ENCODE measurements at regions not wholly inside any gene's neighbourhood (a gene's known extent, or its start where the extent isn't known, plus 50 kb on each side); places are given as distances from the start of the nearest gene placed in this dataset.

DNA sequence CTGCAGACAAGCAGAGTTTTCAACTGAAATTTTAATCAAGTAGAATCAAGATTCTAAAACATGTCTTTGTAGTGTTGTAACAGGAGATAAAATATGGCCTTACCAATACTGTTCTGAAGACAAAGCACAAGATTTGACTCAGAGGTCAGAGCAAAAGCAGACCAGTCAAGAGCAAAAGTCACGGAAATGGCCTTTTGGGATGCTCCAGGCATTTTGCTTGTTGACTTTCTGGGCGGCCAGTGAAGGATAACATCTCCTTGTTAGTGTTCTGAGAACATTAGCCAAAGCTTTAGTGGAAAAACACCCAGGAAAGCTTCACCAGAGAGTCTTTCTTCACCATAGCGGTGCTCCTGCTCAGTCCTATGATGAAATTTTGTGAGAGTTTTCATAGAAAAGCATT, 590.6 kb downstream of the ARL4A start:
- TF ChIP-seq, protein P1, sequence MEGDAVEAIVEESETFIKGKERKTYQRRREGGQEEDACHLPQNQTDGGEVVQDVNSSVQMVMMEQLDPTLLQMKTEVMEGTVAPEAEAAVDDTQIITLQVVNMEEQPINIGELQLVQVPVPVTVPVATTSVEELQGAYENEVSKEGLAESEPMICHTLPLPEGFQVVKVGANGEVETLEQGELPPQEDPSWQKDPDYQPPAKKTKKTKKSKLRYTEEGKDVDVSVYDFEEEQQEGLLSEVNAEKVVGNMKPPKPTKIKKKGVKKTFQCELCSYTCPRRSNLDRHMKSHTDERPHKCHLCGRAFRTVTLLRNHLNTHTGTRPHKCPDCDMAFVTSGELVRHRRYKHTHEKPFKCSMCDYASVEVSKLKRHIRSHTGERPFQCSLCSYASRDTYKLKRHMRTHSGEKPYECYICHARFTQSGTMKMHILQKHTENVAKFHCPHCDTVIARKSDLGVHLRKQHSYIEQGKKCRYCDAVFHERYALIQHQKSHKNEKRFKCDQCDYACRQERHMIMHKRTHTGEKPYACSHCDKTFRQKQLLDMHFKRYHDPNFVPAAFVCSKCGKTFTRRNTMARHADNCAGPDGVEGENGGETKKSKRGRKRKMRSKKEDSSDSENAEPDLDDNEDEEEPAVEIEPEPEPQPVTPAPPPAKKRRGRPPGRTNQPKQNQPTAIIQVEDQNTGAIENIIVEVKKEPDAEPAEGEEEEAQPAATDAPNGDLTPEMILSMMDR (IDR thresholded peaks at IDR 0.05; ENCODE audit: low read depth, low read length) = no peak
- no peak for DNase-seq (ENCODE audit: low read depth, low spot score)
- no peak overlapping the region for H3K4me3 ChIP-seq (ENCODE audit: low read depth, low read length)
- in situ Hi-C loops (cut with HindIII; ENCODE audit: low sequenced_read_pairs) = no loop called here

DNA sequence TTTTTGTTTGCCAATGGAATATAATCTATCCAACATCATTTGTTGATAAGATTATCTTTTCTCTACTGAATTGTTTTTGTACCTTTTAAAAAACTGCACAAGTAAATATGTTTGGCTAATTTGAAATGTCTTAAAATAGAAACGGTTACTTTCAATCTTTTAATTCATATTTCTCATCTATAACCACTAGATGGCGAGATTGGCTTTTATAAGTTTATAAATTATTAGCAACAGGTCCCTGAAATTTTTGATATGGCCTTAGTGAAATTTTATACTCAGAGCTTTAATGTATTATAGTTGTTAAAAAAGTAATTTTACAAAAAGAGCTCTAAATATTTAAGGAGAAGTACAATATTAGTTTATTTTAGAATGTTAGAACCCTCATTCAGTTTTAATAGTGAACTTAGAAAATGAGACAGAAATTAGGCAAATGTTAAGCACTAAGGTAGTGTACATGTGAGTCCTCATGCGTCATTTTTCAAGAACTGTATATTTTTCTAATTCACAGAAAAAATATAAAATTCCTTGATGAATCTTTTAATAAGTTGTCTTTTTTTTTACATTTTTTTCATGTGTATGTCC, 592.5 kb downstream of the ARL4A start:
- TF ChIP-seq, protein P1 (IDR thresholded peaks at IDR 0.05; ENCODE audit: low read depth, low read length) = no peak
- in situ Hi-C loops (cut with HindIII; ENCODE audit: low sequenced_read_pairs) = no loop called here
- peak; percentile 58 for DNase-seq (ENCODE audit: low read depth, low spot score)
- H3K4me3 ChIP-seq (ENCODE audit: low read depth, low read length) = no peak overlapping the region

DNA sequence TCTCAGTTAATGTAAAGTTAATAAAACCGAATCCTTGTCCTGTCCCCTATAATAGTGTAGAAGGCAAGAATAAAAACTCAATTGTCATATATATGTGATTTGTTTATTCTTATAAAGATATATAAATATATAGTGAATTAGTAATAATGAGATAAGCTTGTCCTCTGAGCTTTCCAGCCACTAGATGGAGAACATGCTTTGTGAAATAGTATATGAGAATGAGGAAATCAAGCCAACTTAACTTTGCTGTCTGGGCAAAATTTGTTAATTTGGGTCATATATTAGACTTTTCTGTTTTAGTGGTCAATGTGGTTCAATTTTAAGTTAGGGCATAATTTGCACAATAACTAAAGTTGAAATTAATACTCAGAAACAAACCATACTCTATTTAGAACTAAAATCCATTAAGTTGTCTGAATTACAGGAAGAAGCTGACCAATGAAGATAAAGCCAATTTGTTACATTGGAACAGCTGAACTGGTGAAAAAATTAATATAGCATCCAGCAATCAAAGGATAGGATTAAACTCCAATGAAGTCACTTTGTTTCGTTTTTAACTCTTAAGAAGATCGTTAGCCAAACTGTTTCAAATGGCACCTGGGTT, 595.0 kb downstream of the ARL4A start:
- TF ChIP-seq, protein P1 (IDR thresholded peaks at IDR 0.05; ENCODE audit: low read depth, low read length) = peak; percentile 64
- DNase-seq (ENCODE audit: low read depth, low spot score) = peak; percentile 58
- in situ Hi-C loops (cut with HindIII; ENCODE audit: low sequenced_read_pairs) = no loop called here
- no peak overlapping the region for H3K4me3 ChIP-seq (ENCODE audit: low read depth, low read length)

DNA sequence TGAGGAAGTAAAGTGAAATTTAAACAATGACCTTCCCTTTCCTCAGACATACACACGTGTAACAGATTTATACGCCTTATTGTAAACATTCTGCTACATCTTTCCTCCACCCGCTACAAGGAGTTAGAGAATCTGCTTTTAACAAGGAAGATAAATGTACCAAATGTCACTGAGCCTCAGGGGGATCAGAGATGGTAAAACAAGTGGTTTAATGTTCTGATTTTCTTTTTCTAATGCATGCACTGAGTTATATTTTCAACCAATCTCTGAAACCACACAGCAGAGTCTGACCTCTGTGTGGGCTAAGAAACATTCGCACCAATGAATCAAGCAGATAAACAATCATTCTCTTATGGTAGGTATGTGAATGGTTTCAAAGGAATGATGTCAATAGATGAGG, 599.5 kb downstream of the ARL4A start:
- DNase-seq (ENCODE audit: low read depth, low spot score) = no peak
- no peak overlapping the region for H3K4me3 ChIP-seq (ENCODE audit: low read depth, low read length)
- in situ Hi-C loops (cut with HindIII; ENCODE audit: low sequenced_read_pairs) = no loop called here
- TF ChIP-seq, protein P1 (IDR thresholded peaks at IDR 0.05; ENCODE audit: low read depth, low read length) = no peak

DNA sequence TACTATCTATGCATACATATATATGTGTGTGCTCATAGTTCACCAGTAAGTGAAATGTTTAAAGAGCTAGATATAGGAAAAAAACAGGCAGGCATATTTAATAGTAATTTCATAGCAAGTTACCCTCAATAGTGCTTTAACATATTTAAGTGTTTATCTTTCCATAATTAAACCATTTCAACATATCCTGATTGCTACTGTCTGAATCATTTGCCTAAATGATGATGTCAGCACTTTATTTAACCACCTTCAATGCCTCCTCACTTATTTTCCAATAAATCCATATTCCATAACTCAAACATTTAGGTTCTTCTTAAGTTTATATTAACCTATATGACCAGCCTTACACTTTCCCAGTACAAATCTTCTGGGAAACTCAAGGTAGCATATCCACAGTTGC, 601.1 kb downstream of the ARL4A start:
- in situ Hi-C loops (cut with HindIII; ENCODE audit: low sequenced_read_pairs) = no loop called here
- TF ChIP-seq, protein P1 (IDR thresholded peaks at IDR 0.05; ENCODE audit: low read depth, low read length) = no peak
- H3K4me3 ChIP-seq (ENCODE audit: low read depth, low read length) = no peak overlapping the region
- no peak for DNase-seq (ENCODE audit: low read depth, low spot score)

DNA sequence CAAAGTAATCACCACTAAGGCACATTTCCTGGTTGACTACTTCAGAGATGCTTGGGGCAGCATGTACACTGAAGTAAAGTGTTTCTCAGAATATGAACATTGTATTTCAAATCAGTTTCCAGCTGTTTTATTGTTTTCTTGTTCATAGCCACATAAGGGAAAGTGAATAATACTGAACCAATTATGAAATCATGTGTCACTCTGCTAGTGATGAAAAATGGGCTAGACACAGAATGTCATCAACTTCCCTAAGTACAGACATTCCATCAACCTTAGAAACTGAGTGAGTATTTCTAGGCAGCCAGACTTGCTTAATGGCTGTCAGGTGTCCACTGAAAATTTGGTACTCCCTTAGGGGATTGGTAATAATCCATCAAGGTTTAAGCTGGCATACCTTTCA, 603.5 kb downstream of the ARL4A start:
- DNase-seq (ENCODE audit: low read depth, low spot score) = no peak
- TF ChIP-seq, protein P1 (IDR thresholded peaks at IDR 0.05; ENCODE audit: low read depth, low read length) = no peak
- in situ Hi-C loops (cut with HindIII; ENCODE audit: low sequenced_read_pairs) = no loop called here
- H3K4me3 ChIP-seq (ENCODE audit: low read depth, low read length) = no peak overlapping the region
